Stimulated activated CD8-positive, alpha-beta memory T cell treated with anti-CD3 and anti-CD28 coated beads, Interleukin-7, amount 100 ng/mL, for 1 hour (primary cell): ENCODE measurements at regions not wholly inside any gene's neighbourhood (a gene's known extent, or its start where the extent isn't known, plus 50 kb on each side); places are given as distances from the start of the nearest gene placed in this dataset.

Experiments used
- DNase-seq, 2 donors: peaks; one replicate each; pipeline ENCODE4 v3.0.0-alpha.2; 2020; ENCODE audit warnings: low read depth in 2 of 2

- DNase-seq: no peak
Observed at GRCh38 chr15:98554272-98555172, 93.8 kb upstream of the IGF1R start.

GRCh38 chr15:98555173-98555515, 93.2 kb upstream of the IGF1R start:
- DNase-seq: no peak

GRCh38 chr15:98556321-98556720, 92.0 kb upstream of the IGF1R start:
- DNase-seq: no peak

GRCh38 chr15:98560338-98560737, 88.0 kb upstream of the IGF1R start:
- DNase-seq: no peak

- no peak for DNase-seq
Observed at GRCh38 chr15:98561169-98561941, 87.0 kb upstream of the IGF1R start.

- no peak for DNase-seq
Observed at GRCh38 chr15:98562331-98562937, 85.9 kb upstream of the IGF1R start.

GRCh38 chr15:98565566-98565965, 82.8 kb upstream of the IGF1R start:
- no peak for DNase-seq

GRCh38 chr15:98567951-98568350, 80.4 kb upstream of the IGF1R start:
- no peak for DNase-seq

GRCh38 chr15:98568382-98569017, 79.8 kb upstream of the IGF1R start:
- DNase-seq: no peak

- no peak for DNase-seq
Observed at GRCh38 chr15:98570119-98570518, 78.2 kb upstream of the IGF1R start.

- DNase-seq: no peak
Observed at GRCh38 chr15:98580572-98580971, 67.8 kb upstream of the IGF1R start.

- DNase-seq: no peak
Observed at GRCh38 chr15:98581715-98582114, 66.6 kb upstream of the IGF1R start.

GRCh38 chr15:98582900-98583554, 65.3 kb upstream of the IGF1R start:
- DNase-seq: no peak

GRCh38 chr15:98583771-98584430, 64.4 kb upstream of the IGF1R start:
- DNase-seq: no peak

GRCh38 chr15:98586066-98586465, 62.3 kb upstream of the IGF1R start:
- no peak for DNase-seq

GRCh38 chr15:98592136-98592535, 56.2 kb upstream of the IGF1R start:
- DNase-seq: no peak

- no peak for DNase-seq
Observed at GRCh38 chr15:98596131-98596530, 52.2 kb upstream of the IGF1R start.

GRCh38 chr15:98596885-98597392, 51.4 kb upstream of the IGF1R start:
- no peak for DNase-seq

GRCh38 chr15:98597666-98598065, 50.7 kb upstream of the IGF1R start:
- no peak for DNase-seq
